RWPE2 (cell line): ENCODE measurements at regions not wholly inside any gene's neighbourhood (a gene's known extent, or its start where the extent isn't known, plus 50 kb on each side); places are given as distances from the start of the nearest gene placed in this dataset.
A peak's percentile ranks its signal among the peaks of the same experiment; 100 is the strongest.

Source experiments
- ATAC-seq: fragments of 200-7000 bp; cut with Tn5 transposase; 3 replicates; pipeline ENCODE4 v1.9.1; 2021; ENCODE audit warnings: low read depth
- DNase-seq: peaks from one replicate; pipeline ENCODE4 v3.0.0-alpha.2; 2020; ENCODE audit warnings: low spot score
- H3K27ac ChIP-seq: fragments of 450-650 bp; 2 replicates; pipeline ENCODE4 v1.5.1; 2017; ENCODE audit warnings: mild to moderate bottlenecking; ENCODE audit not compliant: poor library complexity, severe bottlenecking
- H3K27me3 ChIP-seq: fragments of 250-450 bp; sonication (Bioruptor Pico); 2 replicates; pipeline ENCODE4 v1.5.1; 2021; ENCODE audit warnings: mild to moderate bottlenecking, moderate library complexity; ENCODE audit not compliant: insufficient read depth, poor library complexity, severe bottlenecking
- H3K36me3 ChIP-seq: fragments of 250-450 bp; sonication (Bioruptor Pico); 2 replicates; pipeline ENCODE4 v1.5.1; 2020; ENCODE audit warnings: low read depth, mild to moderate bottlenecking, moderate library complexity
- H3K4me1 ChIP-seq: fragments of 250-450 bp; sonication (Bioruptor Pico); 2 replicates; pipeline ENCODE4 v1.5.1; 2021; ENCODE audit warnings: mild to moderate bottlenecking, moderate library complexity; ENCODE audit not compliant: insufficient read depth, poor library complexity, severe bottlenecking
- H3K4me3 ChIP-seq: fragments of 250-450 bp; sonication (Bioruptor Pico); 2 replicates; pipeline ENCODE4 v1.5.1; 2021; ENCODE audit warnings: mild to moderate bottlenecking, moderate library complexity; ENCODE audit not compliant: severe bottlenecking
- H3K9me3 ChIP-seq: fragments of 250-450 bp; sonication (Bioruptor Pico); 2 replicates; pipeline ENCODE4 v1.5.1; 2021; ENCODE audit warnings: mild to moderate bottlenecking, moderate library complexity; ENCODE audit not compliant: severe bottlenecking
- CTCF ChIP-seq: fragments of 450-650 bp; IDR thresholded peaks from one replicate; pipeline ENCODE4 v1.5.1; 2017; ENCODE audit warnings: mild to moderate bottlenecking, moderate library complexity; ENCODE audit not compliant: poor library complexity, severe bottlenecking

GRCh38 chr4:27154706-27155105 is 294.1 kb downstream of the STIM2 start:
- no peaks in the 10 kb centered on the region for H3K36me3 ChIP-seq
- TF ChIP-seq CTCF: no peak
- ATAC-seq (peak; percentile 94), DNase-seq (no peak)
- peaks cover 3% of the 10 kb centered on the region for H3K4me1 ChIP-seq
- H3K27ac ChIP-seq: no peak overlapping the region
- no peak overlapping the region for H3K4me3 ChIP-seq
- H3K27me3 ChIP-seq: no peaks in the 10 kb centered on the region
- H3K9me3 ChIP-seq: no peaks in the 10 kb centered on the region

GRCh38 chr4:27161191-27161590 is 300.6 kb downstream of the STIM2 start:
- no peak overlapping the region for H3K27ac ChIP-seq
- ATAC-seq: no peak

GRCh38 chr4:27168783-27169182 is 308.1 kb downstream of the STIM2 start:
- no peak overlapping the region for H3K27ac ChIP-seq

More at GRCh38 chr4:27161191-27161590, 300.6 kb downstream of the STIM2 start:
- no peak for DNase-seq
- Histone ChIP-seq H3K27me3 (no peaks in the 10 kb centered on the region), H3K36me3 (no peaks in the 10 kb centered on the region), H3K4me1 (no peaks in the 10 kb centered on the region), H3K4me3 (no peak overlapping the region), H3K9me3 (no peaks in the 10 kb centered on the region)
- no peak for TF ChIP-seq CTCF

GRCh38 chr4:27173280-27173679 is 312.6 kb downstream of the STIM2 start:
- ATAC-seq: no peak
- H3K27me3 ChIP-seq: no peaks in the 10 kb centered on the region
- TF ChIP-seq CTCF: no peak
- no peak overlapping the region for H3K4me3 ChIP-seq
- no peaks in the 10 kb centered on the region for H3K4me1 ChIP-seq
- DNase-seq: no peak
- H3K9me3 ChIP-seq: no peaks in the 10 kb centered on the region
- no peak overlapping the region for H3K27ac ChIP-seq
- H3K36me3 ChIP-seq: no peaks in the 10 kb centered on the region

More at GRCh38 chr4:27168783-27169182, 308.1 kb downstream of the STIM2 start:
- TF ChIP-seq CTCF: no peak
- H3K36me3 ChIP-seq: no peaks in the 10 kb centered on the region
- H3K27me3 ChIP-seq: no peaks in the 10 kb centered on the region
- H3K4me1 ChIP-seq: no peaks in the 10 kb centered on the region
- no peak overlapping the region for H3K4me3 ChIP-seq
- no peak for ATAC-seq
- H3K9me3 ChIP-seq: no peaks in the 10 kb centered on the region
- no peak for DNase-seq

GRCh38 chr4:27176400-27176799 is 315.8 kb downstream of the STIM2 start:
- Histone ChIP-seq H3K4me3 (no peak overlapping the region), H3K27ac (no peak overlapping the region), H3K9me3 (no peaks in the 10 kb centered on the region), H3K36me3 (no peaks in the 10 kb centered on the region), H3K27me3 (no peaks in the 10 kb centered on the region), H3K4me1 (no peaks in the 10 kb centered on the region)
- peak; percentile 69 for TF ChIP-seq CTCF
- DNase-seq: no peak
- peak; percentile 83 for ATAC-seq
